BE2C (cell line): ENCODE measurements at regions not wholly inside any gene's neighbourhood (a gene's known extent, or its start where the extent isn't known, plus 50 kb on each side); places are given as distances from the start of the nearest gene placed in this dataset.

ENCODE experiments used
- DNase-seq: peaks from one replicate; pipeline ENCODE4 v3.0.0-alpha.2; 2020
- H3K27me3 ChIP-seq: fragments of 250-450 bp; sonication (Bioruptor Pico); 2 replicates; pipeline ENCODE4 v1.5.1; 2020; ENCODE audit warnings: mild to moderate bottlenecking
- H3K36me3 ChIP-seq: fragments of 250-450 bp; sonication (Bioruptor Pico); 2 replicates; pipeline ENCODE4 v1.5.1; 2020; ENCODE audit warnings: mild to moderate bottlenecking
- H3K4me1 ChIP-seq: fragments of 250-450 bp; sonication (Bioruptor Pico); 2 replicates; pipeline ENCODE4 v1.5.1; 2020
- H3K4me3 ChIP-seq: 2 replicates; pipeline ENCODE4 v1.5.1; 2011; ENCODE audit warnings: low read depth, low read length
- H3K9me3 ChIP-seq: fragments of 250-450 bp; sonication (Bioruptor Pico); 2 replicates; pipeline ENCODE4 v1.5.1; 2020
- TF ChIP-seq, protein P1 (sequence below): IDR thresholded peaks from 2 replicates; pipeline ENCODE4 v1.5.1; 2012; ENCODE audit warnings: mild to moderate bottlenecking, low read depth, low read length

DNA sequence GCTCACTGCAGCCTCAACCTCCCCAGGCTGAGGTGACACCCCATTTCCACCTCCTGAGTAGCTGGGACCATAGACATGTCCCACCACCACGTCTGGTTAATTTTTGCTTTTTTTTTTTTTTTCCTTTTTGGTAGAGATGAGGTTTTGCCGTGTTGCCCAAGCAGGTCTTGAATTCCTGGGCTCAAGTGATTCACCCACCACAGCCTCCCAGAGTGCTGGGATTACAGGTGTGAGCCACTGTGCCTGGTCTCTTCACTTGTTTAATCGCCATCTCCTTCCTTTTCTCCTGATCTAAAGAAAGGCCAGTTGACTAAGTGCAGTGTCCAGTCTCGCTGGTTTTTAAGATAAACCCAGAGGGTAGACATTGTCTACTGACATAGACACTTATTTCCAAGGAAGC is 152.0 kb downstream of the C16orf95 start:
- Histone ChIP-seq H3K36me3 (no peaks in the 10 kb centered on the region), H3K27me3 (peaks cover 22% of the 10 kb centered on the region), H3K4me1 (no peaks in the 10 kb centered on the region), H3K9me3 (no peaks in the 10 kb centered on the region), H3K4me3 (no peak overlapping the region)
- DNase-seq = no peak
- TF ChIP-seq, protein P1, sequence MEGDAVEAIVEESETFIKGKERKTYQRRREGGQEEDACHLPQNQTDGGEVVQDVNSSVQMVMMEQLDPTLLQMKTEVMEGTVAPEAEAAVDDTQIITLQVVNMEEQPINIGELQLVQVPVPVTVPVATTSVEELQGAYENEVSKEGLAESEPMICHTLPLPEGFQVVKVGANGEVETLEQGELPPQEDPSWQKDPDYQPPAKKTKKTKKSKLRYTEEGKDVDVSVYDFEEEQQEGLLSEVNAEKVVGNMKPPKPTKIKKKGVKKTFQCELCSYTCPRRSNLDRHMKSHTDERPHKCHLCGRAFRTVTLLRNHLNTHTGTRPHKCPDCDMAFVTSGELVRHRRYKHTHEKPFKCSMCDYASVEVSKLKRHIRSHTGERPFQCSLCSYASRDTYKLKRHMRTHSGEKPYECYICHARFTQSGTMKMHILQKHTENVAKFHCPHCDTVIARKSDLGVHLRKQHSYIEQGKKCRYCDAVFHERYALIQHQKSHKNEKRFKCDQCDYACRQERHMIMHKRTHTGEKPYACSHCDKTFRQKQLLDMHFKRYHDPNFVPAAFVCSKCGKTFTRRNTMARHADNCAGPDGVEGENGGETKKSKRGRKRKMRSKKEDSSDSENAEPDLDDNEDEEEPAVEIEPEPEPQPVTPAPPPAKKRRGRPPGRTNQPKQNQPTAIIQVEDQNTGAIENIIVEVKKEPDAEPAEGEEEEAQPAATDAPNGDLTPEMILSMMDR = no peak

DNA sequence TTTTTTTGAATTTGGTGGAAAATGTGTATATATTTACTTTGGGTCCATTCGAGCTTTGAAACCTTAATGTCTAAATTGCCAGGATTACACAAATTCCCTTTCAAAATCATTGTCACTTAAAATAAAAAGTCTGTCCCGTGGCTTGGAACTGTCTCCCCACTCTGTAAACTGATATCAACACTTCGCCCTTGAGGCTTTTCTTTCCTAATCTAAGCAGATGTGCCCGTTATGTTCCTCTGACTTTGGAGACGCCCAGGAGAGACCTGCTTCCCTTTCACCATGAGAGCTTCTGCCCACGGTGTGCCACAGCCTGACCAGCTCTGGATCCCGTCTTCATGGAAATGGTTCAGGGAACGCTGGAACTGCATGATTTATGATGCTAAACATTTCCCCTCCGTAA is 151.3 kb downstream of the C16orf95 start:
- H3K9me3 ChIP-seq = no peaks in the 10 kb centered on the region
- DNase-seq = no peak
- TF ChIP-seq, protein P1 = no peak
- H3K27me3 ChIP-seq = peaks cover 16% of the 10 kb centered on the region
- H3K4me1 ChIP-seq = no peaks in the 10 kb centered on the region
- H3K4me3 ChIP-seq = no peak overlapping the region
- no peaks in the 10 kb centered on the region for H3K36me3 ChIP-seq

DNA sequence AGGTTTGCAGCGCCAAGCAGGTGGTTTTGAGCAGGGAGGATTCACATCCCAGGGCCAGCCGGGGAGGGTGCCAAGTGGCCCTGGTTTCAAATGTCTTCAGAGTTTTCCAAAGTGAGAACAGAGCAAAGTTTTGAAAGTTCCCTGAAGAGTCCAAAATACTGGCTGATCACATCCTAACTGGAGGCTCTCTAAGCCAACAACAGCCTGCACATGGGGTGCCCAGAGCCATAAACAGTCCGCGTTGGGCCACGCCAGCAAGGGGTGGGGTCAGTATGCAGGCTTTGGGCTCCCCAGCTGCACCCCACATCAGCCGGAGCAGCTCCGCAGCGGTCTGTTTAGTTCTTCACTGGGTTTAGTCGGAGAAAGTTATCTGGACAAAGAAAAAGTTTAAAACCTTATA is 150.9 kb downstream of the C16orf95 start:
- Histone ChIP-seq H3K4me1 (no peaks in the 10 kb centered on the region), H3K36me3 (no peaks in the 10 kb centered on the region), H3K27me3 (peaks cover 11% of the 10 kb centered on the region), H3K4me3 (no peak overlapping the region), H3K9me3 (no peaks in the 10 kb centered on the region)
- TF ChIP-seq, protein P1 = no peak
- DNase-seq = no peak

DNA sequence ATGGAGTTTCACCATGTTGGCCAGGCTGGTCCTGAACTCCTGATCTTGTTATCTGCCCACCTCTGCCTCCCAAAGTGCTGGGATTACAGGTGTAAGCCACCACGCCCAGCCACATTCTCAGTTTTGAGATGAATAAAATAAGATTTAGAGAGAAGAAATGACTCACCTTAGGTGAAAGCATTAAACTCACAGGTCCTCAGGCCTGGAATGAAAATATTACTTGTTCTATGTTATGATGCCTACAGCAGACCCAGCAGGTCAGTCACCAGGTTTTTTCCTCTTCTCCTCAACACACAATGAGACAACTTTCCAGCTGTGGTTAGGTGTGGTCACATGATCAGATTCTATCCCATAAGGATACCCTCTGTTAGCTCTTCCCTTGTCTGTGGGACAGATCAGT is 150.3 kb downstream of the C16orf95 start:
- H3K27me3 ChIP-seq = peaks cover 11% of the 10 kb centered on the region
- DNase-seq = no peak
- no peak overlapping the region for H3K4me3 ChIP-seq
- H3K9me3 ChIP-seq = no peaks in the 10 kb centered on the region
- H3K4me1 ChIP-seq = no peaks in the 10 kb centered on the region
- TF ChIP-seq, protein P1 = no peak
- H3K36me3 ChIP-seq = no peaks in the 10 kb centered on the region

DNA sequence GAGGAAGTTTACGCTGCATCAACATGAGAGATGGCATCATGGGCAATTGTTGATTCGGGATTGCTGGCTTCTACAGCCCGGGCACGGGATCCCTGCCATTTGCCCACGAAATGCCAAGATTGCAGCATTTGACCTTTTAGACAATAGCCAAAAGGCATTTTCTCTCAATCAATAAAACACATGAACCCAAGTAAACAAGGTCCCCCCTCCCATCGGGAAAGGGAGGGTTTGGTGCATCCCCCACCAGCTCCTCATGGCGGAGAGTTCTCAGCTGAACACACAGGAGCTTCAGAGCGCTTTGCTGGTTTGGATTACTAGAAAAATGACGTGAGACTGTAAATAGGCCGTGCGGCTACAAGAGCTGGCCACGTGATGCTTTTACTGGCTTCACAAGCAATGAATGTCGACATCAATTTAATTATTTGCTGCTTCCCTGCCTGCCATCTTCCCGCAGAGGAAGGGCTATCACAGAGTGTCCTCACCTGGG is 147.6 kb downstream of the C16orf95 start:
- Histone ChIP-seq H3K36me3 (no peaks in the 10 kb centered on the region), H3K9me3 (no peaks in the 10 kb centered on the region), H3K27me3 (peaks cover 11% of the 10 kb centered on the region), H3K4me1 (no peaks in the 10 kb centered on the region), H3K4me3 (no peak overlapping the region)
- TF ChIP-seq, protein P1 = no peak
- no peak for DNase-seq

GRCh38 chr16:87170310-87170709 is 146.9 kb downstream of the C16orf95 start:
- DNase-seq = no peak
- TF ChIP-seq, protein P1 = no peak
- Histone ChIP-seq H3K4me1 (no peaks in the 10 kb centered on the region), H3K36me3 (no peaks in the 10 kb centered on the region), H3K9me3 (no peaks in the 10 kb centered on the region), H3K4me3 (no peak overlapping the region), H3K27me3 (peaks cover 11% of the 10 kb centered on the region)
